ENCODE measurements at regions not wholly inside any gene's neighbourhood (a gene's known extent, or its start where the extent isn't known, plus 50 kb on each side); places are given as distances from the start of the nearest gene placed in this dataset.

- ATAC-seq (no peak), FAIRE-seq (no peak), DNase-seq (ENCODE audit: low read depth, low spot score) (no peak)
- Histone ChIP-seq H3K36me3 (ENCODE audit: control insufficient read depth in 2 of 2, insufficient read depth in 2 of 2, low read length in 1 of 2) (no peaks in the 10 kb centered on the region), H3K27ac (ENCODE audit: control insufficient read depth, insufficient read depth) (no peak overlapping the region), H4K20me1 (ENCODE audit: control insufficient read depth, insufficient read depth) (no peaks in the 10 kb centered on the region), H3K27me3 (replicated peaks in 1 of 2; ENCODE audit: control insufficient read depth in 2 of 2, insufficient read depth in 2 of 2, low read length in 1 of 2) (no peaks in the 10 kb centered on the region), H3K4me2 (ENCODE audit: control insufficient read depth, insufficient read depth) (no peak overlapping the region), H3K9me3 (replicated peaks; ENCODE audit: control insufficient read depth, insufficient read depth, low read length) (no peaks in the 10 kb centered on the region), H3K4me3 (no peak overlapping the region), H3K79me2 (ENCODE audit: control insufficient read depth, insufficient read depth, low read length) (no peaks in the 10 kb centered on the region), H3K9ac (ENCODE audit: control insufficient read depth, insufficient read depth, low read length) (no peak overlapping the region), H3K4me1 (ENCODE audit: control insufficient read depth, insufficient read depth, low read length) (no peaks in the 10 kb centered on the region), H2AFZ (ENCODE audit: control insufficient read depth, low read depth, low read length) (no peak overlapping the region)
- ChIA-PET SMC1A (ENCODE audit: uncharacterized antibody, unreplicated experiment) (interaction anchor here (0.7 kb wide), 1 partner anchor 47 kb away, joined by 3 read pairs; no protein-coding TSS in a partner anchor), POLR2A (no interaction called here), RAD21 (ENCODE audit: unreplicated experiment) (no interaction called here), CTCF (no interaction called here)
- no TSS peak for BruUV-seq (replicated peaks)
- in situ Hi-C loops (cut with MboI) (no loop called here), intact Hi-C loops (cut with micrococcal nuclease; ENCODE audit: unreplicated experiment) (no loop called here)
- TF ChIP-seq ZNF217 (IDR thresholded peaks at IDR 0.05) (no peak), RB1 (IDR thresholded peaks at IDR 0.05; ENCODE audit: borderline replicate concordance) (no peak), ZNF622 (IDR thresholded peaks at IDR 0.05) (no peak), NKRF (conservative IDR thresholded peaks at IDR 0.05) (no peak), EP300 (IDR thresholded peaks at IDR 0.05; ENCODE audit: borderline replicate concordance in 1 of 2, control insufficient read depth in 1 of 2, low read depth in 2 of 2, low read length in 2 of 2) (no peak), SIN3A (IDR thresholded peaks at IDR 0.05; ENCODE audit: low read depth, low read length) (no peak), PML (IDR thresholded peaks at IDR 0.05; ENCODE audit: low read length) (no peak), ESRRA (IDR thresholded peaks at IDR 0.05; ENCODE audit: low read length) (no peak), NFIC (IDR thresholded peaks at IDR 0.05; ENCODE audit: low read depth, low read length) (no peak), CREM (IDR thresholded peaks at IDR 0.05; ENCODE audit: low read depth) (no peak), PRDM15 (CRISPR knock-in tag; IDR thresholded peaks at IDR 0.05) (no peak), SIX5 (IDR thresholded peaks at IDR 0.05; ENCODE audit: low read depth, low read length, severe bottlenecking) (no peak), ZBTB11 (CRISPR knock-in tag; IDR thresholded peaks at IDR 0.05) (no peak)
- 72% methylated on average over 8 of the region's 8 CpGs for WGBS (ENCODE audit: insufficient coverage, insufficient replicate concordance, low lambda C conversion rate, missing lambda C conversion rate)
Measured at GRCh38 chr7:97555857-97556421, 175.9 kb upstream of the TAC1 start.

All from GM12878 (cell line).